ENCODE measurements at regions not wholly inside any gene's neighbourhood (a gene's known extent, or its start where the extent isn't known, plus 50 kb on each side); places are given as distances from the start of the nearest gene placed in this dataset.

DNA sequence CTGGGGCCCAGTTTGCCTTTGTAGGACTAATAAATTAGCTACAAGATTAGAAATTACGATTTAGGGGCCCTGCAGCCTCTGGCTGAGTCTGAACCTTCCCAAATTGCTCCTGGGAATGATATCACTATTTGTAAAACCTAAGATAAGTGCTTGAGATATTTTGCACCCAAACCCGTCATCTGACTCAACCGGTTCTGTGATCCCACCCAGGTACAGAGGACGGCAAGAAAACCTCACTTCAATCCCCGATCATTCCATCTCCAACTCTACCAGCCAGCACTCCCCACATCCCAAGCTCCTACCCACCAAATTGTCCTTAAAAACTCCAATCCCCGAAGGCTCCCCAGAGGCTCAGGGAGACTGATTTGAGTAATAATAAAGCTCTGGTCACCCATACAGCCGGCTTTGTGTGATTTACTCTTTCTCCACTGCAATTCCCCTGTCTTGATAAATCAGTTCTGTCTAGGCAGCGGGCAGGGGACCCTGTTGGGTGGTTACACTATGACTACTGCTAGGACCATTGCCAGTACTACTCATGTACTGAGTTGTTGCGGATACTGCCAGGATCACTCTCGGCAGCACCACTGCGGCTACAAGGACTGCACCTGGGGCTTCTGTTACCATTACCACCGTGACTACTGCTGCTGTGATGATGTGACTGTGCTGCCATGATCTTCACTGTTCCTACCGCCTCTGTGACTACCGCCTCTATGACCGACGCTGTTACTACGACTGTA lies 73.1 kb downstream of the IRF8 start:
- no peak for DNase-seq
- peaks cover 2% of the 10 kb centered on the region for H3K9me3 Mint-ChIP-seq
- POLR2A ChIA-PET = no interaction called here
- intact Hi-C loops (cut with micrococcal nuclease) = no loop called here
- peaks cover 12% of the 10 kb centered on the region for H3K4me1 Mint-ChIP-seq (ENCODE audit: low read depth)
- no peak overlapping the region for H3K27ac Mint-ChIP-seq
- H3K36me3 Mint-ChIP-seq = no peaks in the 10 kb centered on the region
- CTCF ChIA-PET = no interaction called here
- peaks cover 14% of the 10 kb centered on the region for H3K27me3 Mint-ChIP-seq
- no peak overlapping the region for H3K4me3 Mint-ChIP-seq

DNA sequence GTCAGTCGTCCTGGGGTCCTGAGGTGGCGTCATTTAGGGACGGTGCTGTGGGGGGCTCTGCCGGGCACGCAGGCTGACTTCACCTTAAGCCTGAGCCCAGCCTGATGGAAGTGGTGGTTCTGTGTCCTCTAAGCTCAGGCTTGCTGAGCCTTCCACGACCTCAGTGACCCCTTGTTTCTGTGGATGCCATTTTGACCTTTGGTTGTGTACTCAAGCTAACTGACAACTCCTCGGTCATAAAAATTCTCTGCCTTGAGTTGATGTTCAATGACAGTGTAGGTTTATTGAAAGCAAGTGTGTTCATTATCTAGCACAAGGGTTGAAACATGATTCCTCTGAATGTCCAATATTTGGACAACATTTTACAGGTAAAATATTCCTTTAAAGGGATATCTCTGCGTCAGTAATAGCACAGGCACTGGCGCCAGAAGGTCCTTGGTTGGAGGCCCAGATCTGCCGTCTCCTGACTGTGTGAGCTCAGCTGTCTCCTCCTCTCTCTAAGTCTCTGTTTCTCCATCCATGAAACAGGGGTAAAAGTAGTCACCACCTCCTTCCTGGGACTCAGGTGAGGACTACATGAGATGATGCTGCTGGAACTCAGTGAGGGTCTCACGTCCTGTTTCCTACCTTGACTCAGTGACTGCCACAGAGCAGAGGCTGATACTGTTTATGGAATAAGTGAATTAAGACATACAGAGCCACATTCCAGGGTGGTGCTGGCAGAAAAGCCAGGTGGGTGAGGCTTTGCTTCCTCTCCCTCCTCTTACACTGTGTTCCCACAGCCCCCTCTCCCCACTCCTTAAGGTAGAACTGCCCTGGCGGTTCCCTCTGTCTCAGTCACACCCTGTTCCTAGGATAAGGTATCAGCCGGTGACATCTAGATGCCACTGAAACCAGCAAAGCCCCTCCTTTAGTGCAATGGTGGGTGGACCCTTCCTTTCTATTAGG lies 75.7 kb downstream of the IRF8 start:
- ChIA-PET POLR2A (no interaction called here), CTCF (interaction anchor here (0.9 to 1.4 kb wide), 2 partner anchors 13 to 153 kb away, joined by 3 read pairs; no protein-coding TSS in a partner anchor)
- no peak for DNase-seq
- intact Hi-C loops (cut with micrococcal nuclease) = no loop called here
- no peak overlapping the region for H3K4me3 Mint-ChIP-seq
- no peak overlapping the region for H3K27ac Mint-ChIP-seq
- no peaks in the 10 kb centered on the region for H3K4me1 Mint-ChIP-seq (ENCODE audit: low read depth)
- peaks cover 2% of the 10 kb centered on the region for H3K9me3 Mint-ChIP-seq
- H3K36me3 Mint-ChIP-seq = no peaks in the 10 kb centered on the region
- H3K27me3 Mint-ChIP-seq = peaks cover 23% of the 10 kb centered on the region

DNA sequence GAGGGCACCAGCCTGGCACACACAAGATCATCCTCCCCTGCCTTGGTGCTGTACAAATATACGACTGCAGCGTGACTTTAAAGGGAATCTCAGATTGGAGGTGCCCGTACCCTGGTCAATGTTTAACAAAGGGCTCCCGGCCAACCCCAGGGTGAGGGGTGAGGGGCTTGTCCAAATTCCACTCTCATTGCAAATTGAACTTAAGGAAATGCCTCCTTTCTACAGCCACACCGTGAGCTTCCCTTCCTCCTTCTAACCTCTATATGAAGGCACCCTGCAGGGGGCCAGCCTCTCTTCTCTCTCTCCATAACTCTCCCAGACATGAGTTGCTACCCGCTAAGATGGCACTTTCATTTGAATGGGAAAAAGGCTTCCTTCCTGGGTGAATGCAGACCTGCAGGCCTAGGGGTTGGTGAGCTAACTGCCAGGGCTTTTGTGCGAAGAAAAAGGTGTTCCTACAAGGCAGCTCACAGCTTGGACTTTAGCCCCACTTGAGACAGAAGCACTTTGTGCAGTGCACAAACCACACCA lies 76.6 kb downstream of the IRF8 start:
- H3K27ac Mint-ChIP-seq = no peak overlapping the region
- intact Hi-C loops (cut with micrococcal nuclease) = no loop called here
- CTCF ChIA-PET = interaction anchor here (1.2 to 1.4 kb wide), 2 partner anchors 12 to 154 kb away, joined by 3 to 4 read pairs; no protein-coding TSS in a partner anchor

GRCh38 chr16:85978291-85978775 lies 79.4 kb downstream of the IRF8 start:
- POLR2A ChIA-PET = no interaction called here
- no peak overlapping the region for H3K4me3 Mint-ChIP-seq
- no peak overlapping the region for H3K27ac Mint-ChIP-seq
- H3K27me3 Mint-ChIP-seq = peaks cover 31% of the 10 kb centered on the region
- no peaks in the 10 kb centered on the region for H3K4me1 Mint-ChIP-seq (ENCODE audit: low read depth)
- H3K9me3 Mint-ChIP-seq = peaks cover 2% of the 10 kb centered on the region
- no peaks in the 10 kb centered on the region for H3K36me3 Mint-ChIP-seq
- CTCF ChIA-PET = interaction anchor here (0.9 to 1.9 kb wide), 2 partner anchors 8 to 159 kb away, joined by 3 to 7 read pairs; no protein-coding TSS in a partner anchor
- DNase-seq = no peak
- intact Hi-C loops (cut with micrococcal nuclease) = no loop called here

More for the DNA sequence above, 76.6 kb downstream of the IRF8 start:
- H3K36me3 Mint-ChIP-seq = no peaks in the 10 kb centered on the region
- H3K9me3 Mint-ChIP-seq = peaks cover 2% of the 10 kb centered on the region
- no peak overlapping the region for H3K4me3 Mint-ChIP-seq
- peaks cover 24% of the 10 kb centered on the region for H3K27me3 Mint-ChIP-seq
- POLR2A ChIA-PET = no interaction called here
- no peaks in the 10 kb centered on the region for H3K4me1 Mint-ChIP-seq (ENCODE audit: low read depth)
- DNase-seq = no peak

- POLR2A ChIA-PET = no interaction called here
- no peak overlapping the region for H3K4me3 Mint-ChIP-seq
Observed at GRCh38 chr16:85978976-85979375, 80.0 kb downstream of the IRF8 start.

DNA sequence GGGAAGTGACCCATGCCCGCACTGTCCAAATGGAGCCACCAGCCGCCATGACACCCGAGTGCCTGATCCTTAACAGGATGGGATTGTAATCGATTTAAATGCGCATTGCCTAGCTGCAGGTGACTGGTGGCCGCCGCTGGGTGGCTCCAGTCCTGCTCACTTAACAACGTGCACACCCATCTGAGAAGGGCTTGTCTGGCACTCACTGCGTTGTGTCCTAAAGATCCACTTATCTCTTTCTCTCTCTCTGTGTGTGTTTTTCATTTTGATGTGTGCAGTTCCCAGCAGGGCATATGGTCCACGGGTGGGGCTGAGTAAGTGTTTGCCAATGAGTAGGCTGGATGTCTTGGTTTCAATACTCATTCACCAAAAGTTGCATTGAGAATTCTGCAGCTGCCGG lies 80.6 kb downstream of the IRF8 start:
- ChIA-PET CTCF (interaction anchor here (1.2 to 1.4 kb wide), 2 partner anchors 14 to 158 kb away, joined by 3 to 4 read pairs; no protein-coding TSS in a partner anchor), POLR2A (no interaction called here)
- Mint-ChIP-seq H3K27ac (no peak overlapping the region), H3K4me3 (no peak overlapping the region), H3K4me1 (ENCODE audit: low read depth) (peaks cover 6% of the 10 kb centered on the region), H3K9me3 (no peaks in the 10 kb centered on the region), H3K36me3 (no peaks in the 10 kb centered on the region), H3K27me3 (peaks cover 37% of the 10 kb centered on the region)
- no peak for DNase-seq
- intact Hi-C loops (cut with micrococcal nuclease) = no loop called here

More at GRCh38 chr16:85978976-85979375, 80.0 kb downstream of the IRF8 start:
- CTCF ChIA-PET = no interaction called here
- intact Hi-C loops (cut with micrococcal nuclease) = no loop called here
- peaks cover 31% of the 10 kb centered on the region for H3K27me3 Mint-ChIP-seq
- no peak overlapping the region for H3K27ac Mint-ChIP-seq
- H3K9me3 Mint-ChIP-seq = peaks cover 1% of the 10 kb centered on the region
- H3K4me1 Mint-ChIP-seq (ENCODE audit: low read depth) = no peaks in the 10 kb centered on the region
- no peak for DNase-seq
- H3K36me3 Mint-ChIP-seq = no peaks in the 10 kb centered on the region

DNA sequence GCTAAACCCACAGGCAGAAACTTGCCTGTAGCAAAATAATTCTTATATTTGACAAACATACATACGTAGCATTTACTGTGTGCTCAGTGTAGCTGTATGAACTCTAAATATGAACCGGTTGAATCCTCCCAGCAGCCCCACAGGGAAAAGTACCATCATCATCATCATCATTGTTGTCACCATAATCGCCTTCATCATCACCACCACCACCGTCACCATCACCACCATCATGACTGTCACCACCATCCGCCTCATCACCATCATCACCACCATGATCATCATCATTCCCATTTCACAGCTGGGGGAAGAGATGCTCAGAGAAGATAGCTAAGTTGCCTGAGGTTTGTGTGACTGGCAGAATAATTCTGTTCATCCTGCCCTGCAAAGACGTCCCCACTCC lies 81.7 kb downstream of the IRF8 start:
- ChIA-PET POLR2A (no interaction called here), CTCF (interaction anchor here (1.1 to 1.4 kb wide), 3 partner anchors 15 to 159 kb away, joined by 3 to 4 read pairs (median 3); no protein-coding TSS in a partner anchor)
- Mint-ChIP-seq H3K36me3 (no peaks in the 10 kb centered on the region), H3K9me3 (no peaks in the 10 kb centered on the region), H3K27me3 (peaks cover 40% of the 10 kb centered on the region), H3K4me1 (ENCODE audit: low read depth) (peaks cover 15% of the 10 kb centered on the region), H3K4me3 (no peak overlapping the region), H3K27ac (no peak overlapping the region)
- DNase-seq = no peak
- intact Hi-C loops (cut with micrococcal nuclease) = no loop called here

DNA sequence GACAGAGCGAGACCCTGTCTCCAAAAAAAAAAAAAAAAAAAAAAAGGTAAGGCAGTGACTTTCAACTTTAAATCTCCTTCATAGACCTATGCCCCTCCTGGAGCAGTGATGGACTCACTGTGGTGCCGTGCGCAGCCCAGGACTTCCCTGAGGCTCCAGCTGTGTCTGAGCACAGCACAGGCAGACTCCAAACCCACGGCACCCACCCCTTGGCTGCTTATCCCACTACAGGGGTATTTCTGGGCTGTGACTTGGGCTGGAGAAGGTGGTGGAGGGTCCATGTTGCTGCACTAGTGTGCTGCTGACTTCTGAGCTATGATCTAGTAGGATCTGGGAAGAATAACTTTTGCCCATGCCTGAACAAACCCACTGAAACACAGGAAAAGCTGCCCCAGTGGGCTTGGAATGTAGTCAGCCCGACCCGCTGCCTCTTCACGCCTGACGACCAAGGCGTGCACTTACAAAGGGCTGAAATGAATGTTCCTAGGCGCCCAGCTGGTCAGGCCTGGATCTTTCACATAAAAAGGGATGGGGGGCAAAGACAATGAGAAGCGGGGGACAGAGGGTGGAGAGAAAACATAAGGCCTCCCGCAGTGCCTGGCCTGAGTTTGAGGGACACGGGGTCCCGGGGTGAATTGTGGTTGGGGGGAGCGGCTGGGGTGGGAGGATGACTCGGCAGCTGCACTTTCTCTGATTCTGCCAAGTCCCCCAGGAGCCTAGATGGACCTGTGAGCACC lies 83.0 kb downstream of the IRF8 start:
- Mint-ChIP-seq H3K9me3 (no peaks in the 10 kb centered on the region), H3K36me3 (no peaks in the 10 kb centered on the region), H3K4me3 (no peak overlapping the region), H3K27me3 (peaks cover 36% of the 10 kb centered on the region), H3K4me1 (ENCODE audit: low read depth) (peaks cover 21% of the 10 kb centered on the region), H3K27ac (no peak overlapping the region)
- DNase-seq = no peak
- intact Hi-C loops (cut with micrococcal nuclease) = no loop called here
- POLR2A ChIA-PET = no interaction called here
- CTCF ChIA-PET = interaction anchor here (0.6 to 12.9 kb wide), 3 partner anchors 34 to 162 kb away, joined by 3 to 281 read pairs (median 4); no protein-coding TSS in a partner anchor

GRCh38 chr16:85982563-85982939 lies 83.6 kb downstream of the IRF8 start:
- H3K27ac Mint-ChIP-seq = no peak overlapping the region
- peaks cover 34% of the 10 kb centered on the region for H3K27me3 Mint-ChIP-seq
- POLR2A ChIA-PET = no interaction called here

DNA sequence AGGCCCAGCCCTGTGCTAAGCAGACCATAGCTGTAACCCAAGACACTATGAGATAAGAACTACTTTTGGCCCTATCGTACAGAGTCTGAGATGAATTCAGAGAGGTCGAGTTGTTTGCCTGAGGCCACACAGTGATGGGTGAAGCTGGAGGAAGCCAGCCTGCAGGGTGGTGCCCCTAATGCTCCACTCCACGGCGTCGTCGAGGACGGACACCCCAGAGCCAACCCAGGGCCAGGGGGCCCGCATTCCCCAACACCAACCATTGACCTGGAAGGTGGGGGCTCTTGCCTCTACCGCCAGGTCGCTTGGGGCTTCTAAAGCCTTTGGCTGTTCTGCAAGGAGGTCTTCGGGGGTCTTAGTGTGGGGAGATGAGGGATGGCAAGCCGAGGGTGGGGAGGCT lies 84.1 kb downstream of the IRF8 start:
- H3K36me3 Mint-ChIP-seq = no peaks in the 10 kb centered on the region
- no peak overlapping the region for H3K27ac Mint-ChIP-seq
- no peak for DNase-seq
- peaks cover 30% of the 10 kb centered on the region for H3K4me1 Mint-ChIP-seq (ENCODE audit: low read depth)
- H3K27me3 Mint-ChIP-seq = peaks cover 29% of the 10 kb centered on the region
- H3K9me3 Mint-ChIP-seq = no peaks in the 10 kb centered on the region
- H3K4me3 Mint-ChIP-seq = no peak overlapping the region
- CTCF ChIA-PET = interaction anchor here (12.9 kb wide), 1 partner anchor 163 kb away, joined by 281 read pairs; no protein-coding TSS in a partner anchor
- POLR2A ChIA-PET = no interaction called here
- intact Hi-C loops (cut with micrococcal nuclease) = no loop called here

More at GRCh38 chr16:85982563-85982939, 83.6 kb downstream of the IRF8 start:
- Mint-ChIP-seq H3K36me3 (no peaks in the 10 kb centered on the region), H3K4me3 (no peak overlapping the region), H3K4me1 (ENCODE audit: low read depth) (peaks cover 26% of the 10 kb centered on the region), H3K9me3 (no peaks in the 10 kb centered on the region)
- CTCF ChIA-PET = interaction anchor here (12.9 kb wide), 1 partner anchor 163 kb away, joined by 281 read pairs; no protein-coding TSS in a partner anchor
- intact Hi-C loops (cut with micrococcal nuclease) = no loop called here
- DNase-seq = no peak

DNA sequence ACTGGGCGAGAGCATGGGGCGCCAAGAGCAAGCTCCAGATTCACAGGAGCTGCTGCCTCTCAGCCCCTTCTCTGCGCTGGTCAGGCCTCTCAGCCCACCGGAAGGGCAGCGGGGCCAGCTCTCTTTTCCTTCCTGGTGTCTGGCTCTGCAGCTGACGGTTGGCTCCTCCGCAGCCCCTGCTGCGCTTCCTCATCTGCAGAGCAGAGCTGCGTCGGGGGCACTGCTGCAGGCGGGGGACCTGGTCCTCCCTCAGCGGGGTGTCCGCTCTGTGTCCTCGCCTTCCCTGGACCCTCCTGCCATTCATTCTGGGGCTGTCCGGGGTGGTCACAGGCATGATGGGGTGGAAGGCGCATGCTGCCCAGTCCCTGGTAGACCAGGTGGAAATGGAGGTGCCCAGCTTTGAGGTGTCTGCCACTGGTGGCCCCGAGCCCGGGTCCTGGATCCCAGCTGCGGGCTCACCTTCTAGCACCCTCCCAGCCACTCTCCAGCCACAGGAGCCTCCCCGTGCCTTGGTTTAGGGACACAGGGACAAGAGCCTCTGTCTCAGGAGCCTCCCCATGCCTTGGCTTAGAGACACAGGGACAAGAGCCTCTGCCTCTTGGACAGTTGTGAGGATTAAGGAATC lies 84.8 kb downstream of the IRF8 start:
- H3K36me3 Mint-ChIP-seq = no peaks in the 10 kb centered on the region
- intact Hi-C loops (cut with micrococcal nuclease) = no loop called here
- ChIA-PET CTCF (interaction anchor here (12.9 kb wide), 1 partner anchor 164 kb away, joined by 281 read pairs; no protein-coding TSS in a partner anchor), POLR2A (no interaction called here)
- H3K27me3 Mint-ChIP-seq = peaks cover 24% of the 10 kb centered on the region
- H3K9me3 Mint-ChIP-seq = no peaks in the 10 kb centered on the region
- H3K27ac Mint-ChIP-seq = no peak overlapping the region
- DNase-seq = no peak
- no peak overlapping the region for H3K4me3 Mint-ChIP-seq
- H3K4me1 Mint-ChIP-seq (ENCODE audit: low read depth) = peaks cover 36% of the 10 kb centered on the region
